Panc1 (cell line): ENCODE measurements at regions not wholly inside any gene's neighbourhood (a gene's known extent, or its start where the extent isn't known, plus 50 kb on each side); places are given as distances from the start of the nearest gene placed in this dataset.

Source experiments
- ATAC-seq: fragments of 200-7000 bp; cut with Tn5 transposase; 2 replicates; pipeline ENCODE4 v1.9.1; 2020; ENCODE audit warnings: mild to moderate bottlenecking, moderate library complexity
- BruUV-seq: library from RNA; stranded (reverse); fragments of 400-500 nt; replicated peaks from 2 replicates; lab custom pipeline; 2021; lab: Mats Ljungman, UMichigan
- CTCF ChIA-PET: fragments of 300-600 bp; sonication (Branson Sonifier 250); formaldehyde crosslinking; loops from one replicate; lab custom pipeline; 2022; ENCODE audit warnings: antibody characterized with exemption; lab: Charles Lee
- POLR2A ChIA-PET: fragments of 300-600 bp; sonication (Branson Sonifier 250); formaldehyde crosslinking; loops from one replicate; lab custom pipeline; 2022; ENCODE audit warnings: antibody characterized with exemption; lab: Charles Lee
- DNase-seq: peaks from one replicate; pipeline ENCODE4 v3.0.0-alpha.2; 2010; ENCODE audit warnings: low read depth, low spot score
- H3K27ac ChIP-seq: 2 replicates; pipeline ENCODE4 v1.5.1; 2011; ENCODE audit warnings: mild to moderate bottlenecking, low read length, inconsistent platforms
- H3K27me3 ChIP-seq: fragments of 200-500 bp; sonication (Bioruptor generic); 2 replicates; pipeline ENCODE4 v1.6.0; 2014; ENCODE audit warnings: low read length, inconsistent platforms; ENCODE audit not compliant: control insufficient read depth, insufficient read depth
- H3K36me3 ChIP-seq: fragments of 200-500 bp; sonication (Bioruptor generic); 2 replicates; pipeline ENCODE4 v1.5.1; 2014; ENCODE audit warnings: inconsistent platforms, mild to moderate bottlenecking, low read length, moderate library complexity; ENCODE audit not compliant: control insufficient read depth, insufficient read depth
- H3K4me1 ChIP-seq: 2 replicates; pipeline ENCODE4 v1.5.1; 2011; ENCODE audit warnings: inconsistent platforms, mild to moderate bottlenecking, low read length, moderate library complexity; ENCODE audit not compliant: control insufficient read depth, insufficient read depth
- H3K4me3 ChIP-seq, 2 experiments: 2 replicates each; pipeline ENCODE4 v1.5.1; 2011 to 2012; ENCODE audit warnings: low read depth in 2 of 2, low read length in 2 of 2, mild to moderate bottlenecking in 2 of 2, inconsistent platforms in 1 of 2, moderate library complexity in 1 of 2
- H3K9me3 ChIP-seq: fragments of 200-500 bp; sonication (Bioruptor generic); 2 replicates; pipeline ENCODE4 v1.5.1; 2014; ENCODE audit warnings: low read depth, mild to moderate bottlenecking, inconsistent platforms, low read length, moderate library complexity; ENCODE audit not compliant: control insufficient read depth, insufficient read depth
- CTCF ChIP-seq: fragments of 450-650 bp; IDR thresholded peaks from 2 replicates; pipeline ENCODE4 v1.5.1; 2017; ENCODE audit warnings: mild to moderate bottlenecking
- POLR2AphosphoS5 ChIP-seq: IDR thresholded peaks from 2 replicates; pipeline ENCODE4 v1.6.1; 2012; ENCODE audit warnings: mild to moderate bottlenecking, low read depth, low read length, moderate library complexity
- REST ChIP-seq, 2 experiments: IDR thresholded peaks; 2 replicates each; pipeline ENCODE4 v1.6.1; 2011 to 2012; ENCODE audit warnings: low read depth in 2 of 2, control low read depth in 1 of 2, low read length in 1 of 2, mild to moderate bottlenecking in 1 of 2, moderate library complexity in 1 of 2; ENCODE audit not compliant: insufficient read depth in 1 of 2
- SIN3A ChIP-seq: IDR thresholded peaks from 2 replicates; pipeline ENCODE4 v1.6.1; 2012; ENCODE audit warnings: low read depth, mild to moderate bottlenecking, low read length, moderate library complexity, borderline replicate concordance; ENCODE audit not compliant: insufficient read depth
- TCF7L2 ChIP-seq: IDR thresholded peaks from 2 replicates; pipeline ENCODE4 v1.6.1; 2011; ENCODE audit warnings: mild to moderate bottlenecking, low read depth, low read length, inconsistent platforms
- in situ Hi-C: cut with HindIII; loops from 2 replicates; pipeline ENCODE4 v1.10.0; 2016; ENCODE audit warnings: low sequenced_read_pairs, low pct_unique_long_range_greater_than_20kb
- intact Hi-C: fragments of 100-400 bp; cut with micrococcal nuclease; formaldehyde crosslinking; loops from one replicate; pipeline ENCODE4 v1.10.0; 2022; ENCODE audit not compliant: unreplicated experiment

- Histone ChIP-seq H3K27ac (no peak overlapping the region), H3K27me3 (no peaks in the 10 kb centered on the region), H3K4me1 (no peaks in the 10 kb centered on the region), H3K4me3 (no peak overlapping the region), H3K36me3 (no peaks in the 10 kb centered on the region), H3K9me3 (no peaks in the 10 kb centered on the region)
- POLR2A ChIA-PET = no interaction called here
- intact Hi-C loops = no loop called here
- in situ Hi-C loops = no loop called here
- no peak for TF ChIP-seq TCF7L2
- TF ChIP-seq SIN3A = no peak
- no peak for TF ChIP-seq POLR2AphosphoS5
- TF ChIP-seq REST (IDR thresholded peaks at IDR 0.05; ENCODE audit: insufficient read depth in 1 of 2, low read depth in 2 of 2, low read length in 1 of 2) = no peak
- TF ChIP-seq CTCF = no peak
- CTCF ChIA-PET = no interaction called here
- BruUV-seq = no TSS peak
- no peak for DNase-seq
- no peak for ATAC-seq
Measured at GRCh38 chr4:170803492-170803891, 713.7 kb upstream of the AADAT start.

- Histone ChIP-seq H3K4me3 (no peak overlapping the region), H3K4me1 (no peaks in the 10 kb centered on the region), H3K27me3 (no peaks in the 10 kb centered on the region), H3K9me3 (no peaks in the 10 kb centered on the region), H3K36me3 (no peaks in the 10 kb centered on the region), H3K27ac (no peak overlapping the region)
- in situ Hi-C loops (no loop called here), intact Hi-C loops (no loop called here)
- no peak for TF ChIP-seq SIN3A
- no peak for TF ChIP-seq TCF7L2
- no peak for TF ChIP-seq POLR2AphosphoS5
- no peak for TF ChIP-seq CTCF
- no peak for TF ChIP-seq REST (IDR thresholded peaks at IDR 0.05; ENCODE audit: insufficient read depth in 1 of 2, low read depth in 2 of 2, low read length in 1 of 2)
- DNase-seq (no peak), ATAC-seq (no peak)
- POLR2A ChIA-PET = no interaction called here
- no TSS peak for BruUV-seq
- CTCF ChIA-PET = no interaction called here
Measured at GRCh38 chr4:170801771-170802170, 712.0 kb upstream of the AADAT start.
